Duodenal mucosa (tissue), 2 donors: ENCODE measurements at regions not wholly inside any gene's neighbourhood (a gene's known extent, or its start where the extent isn't known, plus 50 kb on each side); places are given as distances from the start of the nearest gene placed in this dataset.

Source experiments
- H3K27ac ChIP-seq: one replicate; pipeline ENCODE4 v1.7.0; 2013; ENCODE audit warnings: low read depth, low read length
- H3K27me3 ChIP-seq, 2 donors: one replicate each; pipeline ENCODE4 v1.7.0; 2013; ENCODE audit warnings: low read length in 2 of 2, control low read depth in 1 of 2; ENCODE audit not compliant: insufficient read depth in 2 of 2, control insufficient read depth in 1 of 2
- H3K36me3 ChIP-seq, 2 donors: one replicate each; pipeline ENCODE4 v1.7.0; 2013; ENCODE audit warnings: low read length in 2 of 2, control low read depth in 1 of 2; ENCODE audit not compliant: insufficient read depth in 2 of 2, control insufficient read depth in 1 of 2
- H3K4me1 ChIP-seq, 2 donors: one replicate each; pipeline ENCODE4 v1.7.0; 2013; ENCODE audit warnings: low read length in 2 of 2, control low read depth in 1 of 2; ENCODE audit not compliant: insufficient read depth in 2 of 2, control insufficient read depth in 1 of 2
- H3K4me3 ChIP-seq, 2 donors: one replicate each; pipeline ENCODE4 v1.7.0; 2013; ENCODE audit warnings: low read length in 2 of 2, low read depth in 1 of 2
- H3K9ac ChIP-seq, 2 donors: one replicate each; pipeline ENCODE4 v1.7.0; 2013; ENCODE audit warnings: low read length in 2 of 2, low read depth in 1 of 2
- H3K9me3 ChIP-seq, 2 donors: one replicate each; pipeline ENCODE4 v1.7.0; 2013; ENCODE audit warnings: low read length in 2 of 2, control low read depth in 1 of 2; ENCODE audit not compliant: control insufficient read depth in 1 of 2

DNA sequence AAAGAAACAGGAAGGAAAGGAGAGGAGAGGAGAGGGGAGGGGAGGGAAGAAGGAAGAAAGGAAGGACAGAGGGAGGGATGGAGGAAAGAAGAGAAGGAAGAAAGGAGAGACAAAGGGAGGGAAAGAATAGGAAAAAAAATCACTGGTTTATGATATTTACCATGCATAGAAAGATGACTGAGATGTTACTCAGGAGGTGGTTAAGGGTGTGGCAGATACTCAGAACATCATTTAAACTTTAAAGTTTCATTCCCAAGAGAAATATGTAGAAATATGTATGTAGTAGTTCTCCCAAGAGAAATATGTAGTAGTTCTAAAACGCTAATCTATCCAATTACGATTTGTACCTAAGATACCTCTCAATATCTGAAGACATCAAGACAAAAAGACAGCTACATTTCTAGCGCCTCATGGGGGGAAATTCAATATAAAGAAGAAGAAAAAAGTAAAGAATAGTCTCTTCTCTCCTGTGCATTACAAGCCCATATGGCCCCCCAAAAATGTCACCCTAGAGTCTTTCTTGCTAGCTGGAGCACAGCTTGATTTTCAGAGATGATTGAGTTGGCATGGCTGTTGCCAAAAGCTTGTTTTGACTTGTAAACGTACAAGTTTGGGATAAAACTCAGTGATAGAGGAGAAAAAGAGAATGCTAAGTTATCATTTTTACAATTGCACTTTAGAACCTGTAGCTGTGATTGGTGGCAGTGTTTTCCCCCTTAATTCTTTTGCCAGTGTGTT lies 539.2 kb downstream of the CDH26 start:
- no peaks in the 10 kb centered on the region for H3K9me3 ChIP-seq
- H3K4me1 ChIP-seq: no peaks in the 10 kb centered on the region
- H3K27me3 ChIP-seq: no peaks in the 10 kb centered on the region
- H3K36me3 ChIP-seq: no peaks in the 10 kb centered on the region
- H3K27ac ChIP-seq: no peak overlapping the region
- no peak overlapping the region for H3K4me3 ChIP-seq
- no peak overlapping the region for H3K9ac ChIP-seq

DNA sequence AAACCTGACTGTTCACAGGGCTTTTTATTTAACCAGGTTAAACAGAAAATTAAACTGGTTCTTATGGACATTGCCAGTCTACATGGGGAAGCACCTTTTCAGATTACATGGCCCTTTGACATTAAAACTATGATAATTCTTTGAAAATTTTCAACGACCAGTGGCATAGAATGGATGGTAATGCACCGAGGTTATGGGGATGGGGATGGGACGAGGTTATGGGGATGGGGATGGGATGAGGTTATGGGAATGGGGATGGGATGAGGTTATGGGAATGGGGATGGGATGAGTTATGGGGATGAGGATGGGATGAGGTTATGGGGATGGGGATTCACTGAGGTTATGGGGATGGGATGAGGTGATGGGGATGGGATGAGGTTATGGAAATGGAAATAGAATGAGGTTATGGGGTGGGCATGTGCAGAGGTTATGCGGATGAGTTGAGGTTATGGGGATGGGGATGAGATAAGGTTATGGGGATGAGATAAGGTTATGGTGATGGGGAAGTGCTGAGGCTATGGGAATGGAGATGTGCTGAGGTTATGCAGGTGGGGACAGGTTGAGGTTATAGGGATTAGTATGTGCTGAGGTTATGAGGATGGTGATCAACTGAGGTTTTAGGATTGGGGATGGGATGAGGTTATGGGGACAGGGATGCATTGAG lies 541.9 kb downstream of the CDH26 start:
- Histone ChIP-seq H3K36me3 (no peaks in the 10 kb centered on the region), H3K27me3 (no peaks in the 10 kb centered on the region), H3K27ac (no peak overlapping the region), H3K9ac (no peak overlapping the region), H3K4me3 (no peak overlapping the region), H3K9me3 (no peaks in the 10 kb centered on the region), H3K4me1 (no peaks in the 10 kb centered on the region)

DNA sequence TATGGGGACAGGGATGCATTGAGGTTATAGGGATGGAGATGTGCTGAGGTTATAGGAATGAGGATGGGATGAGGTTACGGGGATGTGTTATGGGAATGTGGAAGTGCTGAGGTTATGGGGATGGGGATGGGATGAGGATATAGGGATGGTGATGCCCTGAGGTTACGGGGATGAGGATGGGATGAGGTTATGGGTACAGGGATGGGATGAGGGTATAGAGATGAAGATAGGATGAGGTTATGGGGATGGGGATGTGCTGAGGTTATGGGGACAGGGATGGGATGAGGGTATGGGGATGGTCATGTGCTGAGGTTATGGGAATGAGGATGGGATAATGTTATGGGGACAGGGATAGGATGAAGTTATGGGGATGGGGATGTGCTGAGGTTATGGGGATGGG lies 542.8 kb downstream of the CDH26 start:
- H3K4me3 ChIP-seq: no peak overlapping the region
- no peaks in the 10 kb centered on the region for H3K27me3 ChIP-seq

DNA sequence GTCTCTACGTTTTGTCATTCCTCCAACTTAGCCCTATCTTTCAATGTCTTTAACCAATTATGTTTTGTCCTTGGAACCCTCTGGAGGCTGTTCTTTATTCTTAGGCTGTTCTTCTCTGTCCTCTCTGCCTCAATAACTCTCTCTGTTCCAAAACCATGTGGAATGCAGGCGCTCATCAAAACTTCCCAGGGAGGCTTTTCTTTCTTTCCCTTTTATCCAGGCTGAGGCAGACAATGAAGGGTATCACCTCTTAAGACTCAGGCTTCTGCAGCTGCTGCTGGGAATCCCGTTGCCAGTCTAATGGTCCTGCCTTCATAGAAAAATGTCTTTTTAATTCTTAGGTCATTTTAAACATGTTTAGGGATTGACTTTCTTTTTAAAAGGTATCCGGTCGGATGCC lies 544.7 kb downstream of the CDH26 start:
- no peak overlapping the region for H3K9ac ChIP-seq
- no peak overlapping the region for H3K27ac ChIP-seq
- H3K9me3 ChIP-seq: no peaks in the 10 kb centered on the region
- no peaks in the 10 kb centered on the region for H3K36me3 ChIP-seq
- H3K4me1 ChIP-seq: no peaks in the 10 kb centered on the region
- H3K4me3 ChIP-seq: no peak overlapping the region
- H3K27me3 ChIP-seq: no peaks in the 10 kb centered on the region

More for the DNA sequence above, 542.8 kb downstream of the CDH26 start:
- Histone ChIP-seq H3K27ac (no peak overlapping the region), H3K9ac (no peak overlapping the region), H3K9me3 (no peaks in the 10 kb centered on the region), H3K36me3 (no peaks in the 10 kb centered on the region), H3K4me1 (no peaks in the 10 kb centered on the region)

DNA sequence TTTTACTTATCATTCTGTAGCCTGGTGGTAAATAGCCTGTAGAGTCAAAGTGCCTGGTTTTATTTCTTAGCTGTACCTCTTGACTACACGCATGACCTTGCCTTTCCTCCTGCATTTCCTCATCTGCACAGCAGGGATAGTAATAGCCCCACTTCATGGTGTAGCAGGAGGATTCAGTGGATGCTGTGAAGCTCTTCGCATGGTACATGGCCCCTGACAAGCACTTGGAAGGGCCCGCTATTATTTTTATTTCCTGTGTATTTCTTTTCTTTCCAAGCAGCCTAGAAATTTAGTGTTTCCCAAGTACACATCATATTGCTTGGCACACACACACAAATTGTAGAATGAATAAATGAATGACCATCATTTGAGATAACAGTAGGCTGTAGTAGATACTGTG lies 547.2 kb downstream of the CDH26 start:
- Histone ChIP-seq H3K9me3 (no peaks in the 10 kb centered on the region), H3K4me1 (no peaks in the 10 kb centered on the region), H3K36me3 (no peaks in the 10 kb centered on the region), H3K27ac (no peak overlapping the region), H3K9ac (no peak overlapping the region), H3K4me3 (no peak overlapping the region), H3K27me3 (no peaks in the 10 kb centered on the region)

DNA sequence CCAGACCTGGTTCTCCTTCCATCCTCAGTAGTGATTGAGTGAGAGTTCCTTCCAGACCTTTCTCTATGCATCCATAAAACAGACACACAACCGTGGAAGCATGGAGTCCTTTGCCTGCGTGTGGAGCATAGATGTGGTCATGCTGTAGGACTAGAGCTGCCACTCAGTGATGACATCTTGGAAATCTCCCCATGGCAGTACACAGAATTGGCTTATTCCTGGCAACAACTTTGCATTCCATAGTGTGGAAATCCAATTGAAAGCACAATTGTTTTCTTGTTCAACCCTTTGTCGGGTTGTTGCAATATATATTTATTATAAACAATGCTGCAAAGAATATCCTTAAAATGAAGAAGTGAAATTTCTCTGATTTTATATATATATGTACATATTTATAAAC lies 547.8 kb downstream of the CDH26 start:
- Histone ChIP-seq H3K9me3 (no peaks in the 10 kb centered on the region), H3K36me3 (no peaks in the 10 kb centered on the region), H3K9ac (no peak overlapping the region)

DNA sequence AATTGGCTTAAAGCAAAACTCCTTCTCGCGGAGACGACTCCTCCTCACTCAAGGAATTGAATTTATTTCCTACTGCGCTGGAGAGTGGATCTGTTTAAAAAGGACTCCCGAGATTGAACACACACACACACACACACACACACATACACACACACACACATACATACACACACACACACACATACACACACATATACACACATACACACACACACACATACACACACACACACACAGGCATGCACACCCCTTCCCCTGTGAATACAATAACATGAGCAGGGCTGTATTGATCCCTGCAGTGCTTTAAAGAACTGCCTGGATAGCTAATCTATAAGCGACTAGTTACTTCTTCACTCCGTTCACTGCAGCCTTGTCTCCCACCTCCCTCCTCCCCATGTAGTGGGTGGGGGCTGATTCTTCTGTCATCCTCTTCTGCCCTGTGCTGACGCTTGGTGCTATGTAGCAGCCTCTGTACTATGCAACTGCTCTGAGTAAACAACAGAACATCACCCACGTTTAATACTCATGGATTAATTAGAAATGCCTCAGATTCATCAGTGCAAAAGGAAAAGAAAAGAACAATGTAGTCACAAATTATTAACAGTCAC lies 549.0 kb downstream of the CDH26 start:
- Histone ChIP-seq H3K9me3 (no peaks in the 10 kb centered on the region), H3K9ac (no peak overlapping the region), H3K4me1 (no peaks in the 10 kb centered on the region), H3K36me3 (no peaks in the 10 kb centered on the region), H3K4me3 (no peak overlapping the region), H3K27me3 (no peaks in the 10 kb centered on the region), H3K27ac (no peak overlapping the region)

More for the DNA sequence above, 547.8 kb downstream of the CDH26 start:
- H3K4me3 ChIP-seq: no peak overlapping the region
- H3K27ac ChIP-seq: no peak overlapping the region
- no peaks in the 10 kb centered on the region for H3K27me3 ChIP-seq
- H3K4me1 ChIP-seq: no peaks in the 10 kb centered on the region

DNA sequence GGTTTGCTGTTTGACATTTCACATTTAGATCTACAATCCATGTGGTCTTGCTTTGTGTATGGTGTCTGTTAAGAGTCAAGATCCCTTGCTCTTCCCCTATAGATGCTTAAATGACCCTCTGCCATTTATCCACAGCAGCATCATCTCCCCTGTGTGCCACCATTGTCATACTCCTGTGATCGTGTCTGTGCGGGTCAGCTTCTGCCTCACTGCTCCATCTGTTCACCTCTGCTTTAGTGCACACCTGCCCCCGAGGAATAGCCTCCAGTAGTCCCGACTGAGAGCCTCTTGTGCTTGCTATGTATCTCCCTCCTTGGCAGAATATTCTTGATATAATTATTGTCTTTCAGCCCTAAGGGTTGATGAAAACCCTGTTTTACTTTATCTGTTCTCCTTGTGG lies 551.2 kb downstream of the CDH26 start:
- Histone ChIP-seq H3K4me3 (no peak overlapping the region), H3K9me3 (no peaks in the 10 kb centered on the region), H3K9ac (no peak overlapping the region), H3K27me3 (no peaks in the 10 kb centered on the region), H3K36me3 (no peaks in the 10 kb centered on the region), H3K4me1 (no peaks in the 10 kb centered on the region), H3K27ac (no peak overlapping the region)

DNA sequence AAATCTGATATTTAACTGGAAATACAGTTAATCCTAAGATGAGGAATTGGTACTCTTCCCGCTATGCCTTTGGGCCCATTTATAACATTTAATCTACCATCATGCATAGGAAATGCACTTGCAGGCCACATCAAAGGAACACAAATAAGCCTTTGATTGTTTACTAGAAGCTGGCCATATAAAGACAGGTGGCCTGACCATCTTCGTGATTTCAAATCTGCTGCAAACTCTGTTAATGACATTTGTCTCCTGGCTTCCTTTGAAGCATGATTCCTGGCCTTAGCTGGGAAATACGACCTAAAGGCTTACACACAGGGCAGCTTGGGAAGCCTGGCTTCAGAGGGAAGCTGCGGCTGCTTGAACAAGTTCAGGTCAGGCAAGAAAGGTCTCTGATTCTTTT lies 552.1 kb downstream of the CDH26 start:
- H3K27me3 ChIP-seq: no peaks in the 10 kb centered on the region
- H3K4me1 ChIP-seq: no peaks in the 10 kb centered on the region
- no peak overlapping the region for H3K4me3 ChIP-seq
- H3K9ac ChIP-seq: no peak overlapping the region
- H3K27ac ChIP-seq: no peak overlapping the region
- H3K9me3 ChIP-seq: no peaks in the 10 kb centered on the region
- no peaks in the 10 kb centered on the region for H3K36me3 ChIP-seq

DNA sequence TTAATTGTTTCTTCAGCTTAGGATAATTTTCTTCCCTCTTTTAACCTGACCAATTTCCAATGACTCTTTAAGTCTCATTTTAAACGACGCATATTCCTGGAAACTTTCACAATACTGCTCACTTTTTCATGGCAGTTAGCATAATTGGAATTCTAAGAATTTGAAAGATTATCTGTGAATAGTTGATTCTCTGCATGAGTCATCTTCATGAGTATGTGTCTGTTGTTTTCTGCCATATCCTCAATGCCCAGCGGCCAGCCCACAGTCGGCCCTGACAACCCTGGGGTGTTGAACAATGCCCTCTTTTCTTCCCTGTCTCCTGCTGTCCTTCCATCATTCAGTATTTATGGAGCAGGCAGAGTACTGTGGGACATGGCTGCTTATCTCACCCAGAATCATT lies 554.2 kb downstream of the CDH26 start:
- Histone ChIP-seq H3K4me1 (no peaks in the 10 kb centered on the region), H3K9ac (no peak overlapping the region), H3K36me3 (no peaks in the 10 kb centered on the region), H3K27ac (no peak overlapping the region), H3K27me3 (no peaks in the 10 kb centered on the region), H3K4me3 (no peak overlapping the region), H3K9me3 (no peaks in the 10 kb centered on the region)
